GM19324 (cell line): ENCODE measurements at regions not wholly inside any gene's neighbourhood (a gene's known extent, or its start where the extent isn't known, plus 50 kb on each side); places are given as distances from the start of the nearest gene placed in this dataset.

Experiments
- ATAC-seq: cut with Tn5 transposase; IDR thresholded peaks from one replicate; pipeline ENCODE4 v1.9.1; 2021; ENCODE audit warnings: mild to moderate bottlenecking, moderate library complexity; ENCODE audit not compliant: unreplicated experiment, low FRiP score

- no peak for ATAC-seq
Observed at GRCh38 chr13:60645676-60646075, 248.7 kb downstream of the TDRD3 start.

GRCh38 chr13:60642552-60642951 is 245.5 kb downstream of the TDRD3 start:
- no peak for ATAC-seq

- ATAC-seq = no peak
Observed at GRCh38 chr13:60629158-60629557, 232.1 kb downstream of the TDRD3 start.

- peak; percentile 75 for ATAC-seq
Observed at GRCh38 chr13:60627071-60627686, 230.2 kb downstream of the TDRD3 start.
